ENCODE measurements at regions not wholly inside any gene's neighbourhood (a gene's known extent, or its start where the extent isn't known, plus 50 kb on each side); places are given as distances from the start of the nearest gene placed in this dataset.

DNA sequence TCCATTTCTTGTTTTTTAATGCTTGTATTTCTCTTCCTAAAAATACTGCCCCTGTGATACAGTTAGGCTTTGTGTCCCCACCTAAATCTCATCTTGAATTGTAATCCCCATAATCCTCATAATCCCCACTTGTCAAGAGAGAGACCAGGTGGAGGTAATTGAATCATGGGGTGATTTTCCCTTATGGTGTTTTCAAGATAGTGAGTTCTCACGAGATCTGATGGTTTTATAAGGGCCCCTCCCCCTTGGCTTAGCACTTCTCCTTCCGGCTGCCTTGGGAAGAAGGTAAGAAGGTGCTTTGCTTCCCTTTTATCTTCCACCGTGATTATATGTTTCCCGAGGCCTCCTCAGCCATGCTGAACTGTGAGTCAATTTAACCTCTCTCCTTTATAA, 227.4 kb downstream of the MAN2A1 start:
- no peak for DNase-seq

- no peak for DNase-seq
Observed at GRCh38 chr5:109917966-109918365, 228.2 kb downstream of the MAN2A1 start.

DNA sequence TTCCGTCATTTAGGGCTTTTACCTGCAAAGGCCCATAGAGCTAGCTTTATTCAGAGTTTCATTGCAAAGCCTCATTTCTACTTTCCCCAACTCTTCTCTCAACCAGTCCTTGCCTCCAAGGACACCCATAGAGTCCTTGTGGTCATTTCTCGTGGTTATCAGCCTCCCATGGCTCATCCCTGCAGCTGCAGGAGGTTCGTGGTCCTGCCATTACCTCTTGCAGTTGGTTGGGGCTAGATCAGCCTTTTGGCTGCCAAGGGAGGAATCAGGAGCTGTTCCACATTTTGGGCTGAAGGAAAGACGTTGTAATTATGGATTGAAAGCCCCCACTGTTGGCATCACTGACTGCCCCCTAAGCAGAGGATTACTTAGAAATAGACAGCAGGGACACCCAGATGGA, 231.0 kb downstream of the MAN2A1 start:
- DNase-seq, result no peak

DNA sequence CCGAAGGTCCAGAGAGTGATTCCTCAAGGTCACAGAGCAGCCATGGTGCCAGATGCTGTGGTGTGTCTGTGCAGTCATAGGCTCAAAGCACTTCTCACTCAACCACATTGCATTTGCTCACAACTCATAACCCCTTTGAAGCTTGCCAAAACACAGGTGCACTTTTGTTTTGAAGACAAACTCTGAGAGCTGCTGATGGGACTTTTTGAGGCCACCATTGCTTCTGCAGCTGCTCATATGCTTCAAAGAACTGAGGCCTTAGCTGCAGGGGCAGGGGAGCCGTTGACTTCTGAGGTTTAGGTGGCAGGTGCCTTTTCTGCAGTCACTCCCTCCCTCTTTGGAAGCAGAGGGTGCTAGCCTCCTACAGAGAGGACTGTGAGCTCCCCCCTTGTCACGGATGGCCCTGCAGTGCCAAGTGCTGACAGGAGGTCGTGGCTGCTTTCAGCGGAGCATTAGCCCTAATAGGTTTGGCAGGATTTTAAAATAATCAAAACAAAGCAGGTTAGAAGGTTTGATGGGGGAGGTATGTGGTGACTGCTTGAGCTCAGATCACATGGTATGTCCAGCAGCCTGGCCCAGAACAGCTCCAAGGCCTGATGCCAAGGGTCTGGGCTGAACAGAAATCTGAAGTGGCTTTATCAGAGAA, 232.1 kb downstream of the MAN2A1 start:
- DNase-seq, result no peak

GRCh38 chr5:109922381-109922995, 232.8 kb downstream of the MAN2A1 start:
- DNase-seq, result no peak

DNA sequence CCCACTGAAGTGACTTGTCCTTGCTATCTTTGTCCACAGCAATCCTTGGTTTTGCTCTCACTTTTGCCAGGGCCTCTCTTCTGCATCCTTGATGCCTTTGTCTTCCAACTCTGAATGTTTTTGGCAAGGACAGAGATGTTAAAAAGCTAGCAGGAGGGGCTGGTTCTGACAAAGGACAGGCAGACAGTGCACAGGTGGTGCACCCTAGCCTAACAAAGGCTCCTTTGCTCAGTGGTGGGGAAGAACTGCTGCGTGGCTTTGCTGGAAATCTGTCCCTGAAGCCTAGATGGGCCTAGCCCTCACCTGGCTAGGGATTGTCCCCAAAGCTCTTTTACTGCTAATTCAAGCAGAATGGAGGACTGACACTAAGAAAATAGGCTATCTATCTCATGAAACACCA, 233.5 kb downstream of the MAN2A1 start:
- no peak for DNase-seq

- DNase-seq, result no peak
Observed at GRCh38 chr5:109924237-109925107, 234.7 kb downstream of the MAN2A1 start.

- no peak for DNase-seq
Observed at GRCh38 chr5:109927639-109928038, 237.9 kb downstream of the MAN2A1 start.

DNA sequence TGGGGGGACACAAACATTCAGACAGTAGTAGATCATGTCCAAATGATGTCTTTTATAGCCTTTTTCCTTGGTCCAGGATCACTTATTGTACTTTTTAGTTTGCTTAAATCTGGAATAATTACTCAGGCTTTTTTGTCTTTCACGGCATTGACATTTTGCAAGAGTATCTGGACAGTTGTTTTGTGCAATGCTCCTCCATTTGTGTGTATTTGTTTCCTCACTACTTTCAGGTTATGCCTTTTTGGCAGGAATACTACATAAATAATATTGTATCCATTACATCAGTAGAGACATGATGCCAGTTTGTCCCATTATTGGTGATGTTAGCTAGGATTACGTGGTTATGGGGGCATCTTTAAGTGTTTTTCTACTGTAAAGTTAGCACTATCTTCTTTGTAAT, 238.3 kb downstream of the MAN2A1 start:
- DNase-seq, result no peak

GRCh38 chr5:109928811-109929210, 239.1 kb downstream of the MAN2A1 start:
- no peak for DNase-seq

GRCh38 chr5:109929376-109929775, 239.6 kb downstream of the MAN2A1 start:
- no peak for DNase-seq

DNA sequence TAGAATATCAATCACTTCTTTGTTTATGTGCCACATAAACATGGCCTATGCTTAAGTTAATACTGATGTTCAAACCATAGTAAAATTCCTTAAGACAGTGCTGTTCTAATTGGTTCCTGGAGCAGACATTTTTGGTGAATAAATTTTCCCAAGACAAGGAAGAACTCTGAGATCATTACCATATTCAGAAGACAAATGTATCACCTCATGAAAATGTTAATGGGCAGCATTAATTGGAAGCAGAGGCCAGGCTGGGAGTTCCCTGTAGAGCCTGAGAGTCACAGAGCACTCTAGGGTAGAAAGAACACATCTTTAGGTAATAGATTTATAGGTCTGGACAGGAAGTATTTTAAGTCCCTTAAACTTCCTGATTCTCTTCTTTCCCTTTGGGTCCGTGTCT, 240.2 kb downstream of the MAN2A1 start:
- DNase-seq, result no peak

DNA sequence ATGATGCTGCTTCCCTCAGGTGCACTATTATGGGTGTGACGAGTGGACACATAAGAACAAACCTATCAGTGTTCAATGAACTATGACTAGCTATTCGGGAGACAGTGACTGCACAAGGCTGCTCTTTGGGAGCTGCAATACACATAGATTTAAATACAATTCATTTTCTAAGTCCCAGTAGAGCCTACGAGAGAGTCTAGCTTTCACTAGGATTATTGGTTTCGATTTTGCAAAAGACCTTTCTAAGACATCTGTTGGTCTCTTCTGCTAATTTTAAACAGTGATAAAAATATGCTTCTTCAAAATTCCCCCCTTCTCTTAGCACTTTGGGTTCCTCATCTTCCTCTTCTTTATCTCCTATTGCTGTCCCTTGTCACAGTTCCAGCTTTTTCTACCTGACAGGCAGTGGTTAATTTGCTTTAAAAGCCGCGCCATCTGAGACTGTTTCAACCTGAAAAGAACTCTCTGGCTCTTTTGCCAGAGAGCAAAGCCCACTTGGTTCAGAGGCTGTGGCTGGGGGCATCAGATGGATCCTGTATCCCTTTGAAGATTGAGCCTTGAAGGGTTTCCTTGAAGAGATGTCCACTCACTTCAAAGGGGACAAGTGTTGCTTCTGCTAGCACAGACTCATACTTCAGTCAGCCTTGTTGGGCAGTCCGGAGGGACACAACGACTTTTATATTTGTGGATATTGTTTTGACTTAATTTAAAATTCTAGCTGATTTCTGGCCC, 241.5 kb downstream of the MAN2A1 start:
- no peak for DNase-seq

- DNase-seq, result peak; percentile 3 to 21 (median 17)
Observed at GRCh38 chr5:109935833-109936490, 246.2 kb downstream of the MAN2A1 start.

GRCh38 chr5:109936996-109937395, 247.3 kb downstream of the MAN2A1 start:
- DNase-seq, result no peak

DNA sequence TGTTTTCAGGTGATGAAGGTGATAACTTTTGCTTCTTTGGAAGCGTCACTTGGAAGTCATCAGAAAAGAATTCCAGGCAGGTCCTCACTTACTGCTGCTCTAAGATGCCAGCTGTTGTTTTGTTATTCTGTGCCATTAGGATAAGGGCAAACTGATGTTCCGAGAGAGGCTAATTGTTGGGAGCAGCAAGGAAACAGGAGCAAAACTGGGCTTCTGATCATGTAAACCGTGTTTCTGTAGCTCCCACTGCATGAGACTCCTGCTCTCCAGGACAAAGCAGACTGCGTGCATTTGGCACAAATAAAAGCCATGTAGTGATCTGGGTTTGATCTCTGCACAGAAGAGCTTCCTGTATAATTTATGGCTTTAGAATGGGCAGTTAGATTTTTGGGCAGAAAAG, 248.2 kb downstream of the MAN2A1 start:
- no peak for DNase-seq

- DNase-seq, result no peak
Observed at GRCh38 chr5:109938453-109938852, 248.7 kb downstream of the MAN2A1 start.

- peak; percentile 31 to 54 (median 38) for DNase-seq
Observed at GRCh38 chr5:109939116-109939682, 249.5 kb downstream of the MAN2A1 start.

DNA sequence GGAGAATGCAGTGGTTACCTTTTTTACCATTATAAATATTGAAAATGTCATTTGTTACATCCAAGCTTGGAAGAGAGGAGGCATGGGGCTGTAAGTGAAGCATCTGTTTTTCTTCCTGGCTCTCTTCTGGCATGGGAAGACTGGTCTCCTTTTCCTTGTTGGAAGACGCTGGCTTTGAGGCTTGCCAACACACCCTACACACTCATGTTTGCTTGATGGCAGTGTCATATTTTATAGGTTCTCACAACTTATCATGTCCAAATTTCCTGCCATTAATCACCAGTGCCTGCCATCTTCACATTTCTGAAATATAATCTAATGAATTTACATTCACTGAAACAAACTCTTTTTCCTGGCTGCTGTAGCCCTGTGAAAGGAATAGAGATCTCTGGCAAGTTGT, 252.9 kb downstream of the MAN2A1 start:
- DNase-seq, result no peak

- DNase-seq, result no peak
Observed at GRCh38 chr5:109943701-109944235, 254.0 kb downstream of the MAN2A1 start.

DNA sequence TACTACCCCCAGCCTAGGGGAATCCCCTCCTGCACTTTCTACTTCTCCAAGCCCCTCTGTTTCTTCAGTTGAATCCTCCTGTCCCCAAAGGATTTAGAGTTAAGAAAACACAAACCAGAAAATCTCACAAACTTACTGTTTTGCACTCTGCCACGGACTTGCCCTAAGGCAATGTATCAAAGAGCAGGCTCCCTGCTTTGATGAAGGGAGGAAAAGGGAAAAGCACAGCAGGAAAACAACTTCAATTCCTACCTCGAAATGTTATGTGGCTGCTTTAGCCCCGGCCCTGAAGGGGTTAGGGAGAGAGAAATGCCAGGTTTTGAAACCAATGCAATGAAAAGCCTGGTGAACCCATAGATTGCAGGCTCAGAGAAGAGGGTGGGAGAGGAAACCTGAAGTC, 254.7 kb downstream of the MAN2A1 start:
- DNase-seq, result no peak

GRCh38 chr5:109945097-109945678, 255.5 kb downstream of the MAN2A1 start:
- DNase-seq, result no peak
